ENCODE measurements at regions not wholly inside any gene's neighbourhood (a gene's known extent, or its start where the extent isn't known, plus 50 kb on each side); places are given as distances from the start of the nearest gene placed in this dataset.

- DNase-seq (ENCODE audit: low read depth): no peak
These were observed 94.1 kb upstream of the TMEM26 start for GRCh38 chr10:61547297-61547696.

GRCh38 chr10:61545170-61545569 is 92.0 kb upstream of the TMEM26 start:
- no peak for DNase-seq (ENCODE audit: low read depth)

GRCh38 chr10:61543831-61544230 is 90.7 kb upstream of the TMEM26 start:
- no peak for DNase-seq (ENCODE audit: low read depth)

GRCh38 chr10:61542596-61542995 is 89.4 kb upstream of the TMEM26 start:
- no peak for DNase-seq (ENCODE audit: low read depth)

GRCh38 chr10:61541960-61542359 is 88.8 kb upstream of the TMEM26 start:
- DNase-seq (ENCODE audit: low read depth): no peak

GRCh38 chr10:61539876-61540275 is 86.7 kb upstream of the TMEM26 start:
- DNase-seq (ENCODE audit: low read depth): no peak

- no peak for DNase-seq (ENCODE audit: low read depth)
These were observed 76.0 kb upstream of the TMEM26 start for GRCh38 chr10:61529208-61529607.

GRCh38 chr10:61503051-61503450 is 49.9 kb upstream of the TMEM26 start:
- DNase-seq (ENCODE audit: low read depth): peak; percentile 9

Data from fibroblast of gingiva (primary cell).